ENCODE measurements at regions not wholly inside any gene's neighbourhood (a gene's known extent, or its start where the extent isn't known, plus 50 kb on each side); places are given as distances from the start of the nearest gene placed in this dataset.

DNA sequence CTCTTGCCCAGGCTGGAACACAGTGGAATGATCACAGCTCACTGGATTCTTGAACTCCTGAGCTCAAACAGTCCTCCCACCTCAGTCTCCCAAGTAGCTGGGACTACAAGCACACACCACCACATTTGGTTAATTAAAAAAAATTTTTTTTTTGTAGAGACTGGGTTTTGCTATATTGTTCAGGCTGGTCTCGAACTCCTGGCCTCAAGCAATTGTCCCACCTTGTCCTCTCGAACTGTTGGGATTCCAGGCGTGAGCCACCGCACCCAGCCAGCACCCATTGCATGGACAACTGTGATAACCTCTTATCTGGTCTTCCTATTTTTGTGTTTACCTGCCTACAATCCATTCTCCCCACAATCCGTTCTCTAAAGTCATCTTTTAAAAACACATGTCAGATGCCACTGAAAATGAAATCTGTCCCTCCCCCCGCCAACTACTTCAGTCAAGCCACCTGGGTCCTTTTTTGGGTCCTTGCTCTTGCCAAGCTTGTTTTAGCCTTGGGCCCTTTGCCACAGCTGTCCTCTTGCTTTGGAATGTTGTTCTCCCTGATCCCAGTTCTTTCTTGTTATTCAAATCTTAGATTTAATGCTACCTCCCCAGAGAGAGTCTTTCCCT lies 250.5 kb downstream of the PIK3R1 start (continued):
- TF ChIP-seq, protein P1, sequence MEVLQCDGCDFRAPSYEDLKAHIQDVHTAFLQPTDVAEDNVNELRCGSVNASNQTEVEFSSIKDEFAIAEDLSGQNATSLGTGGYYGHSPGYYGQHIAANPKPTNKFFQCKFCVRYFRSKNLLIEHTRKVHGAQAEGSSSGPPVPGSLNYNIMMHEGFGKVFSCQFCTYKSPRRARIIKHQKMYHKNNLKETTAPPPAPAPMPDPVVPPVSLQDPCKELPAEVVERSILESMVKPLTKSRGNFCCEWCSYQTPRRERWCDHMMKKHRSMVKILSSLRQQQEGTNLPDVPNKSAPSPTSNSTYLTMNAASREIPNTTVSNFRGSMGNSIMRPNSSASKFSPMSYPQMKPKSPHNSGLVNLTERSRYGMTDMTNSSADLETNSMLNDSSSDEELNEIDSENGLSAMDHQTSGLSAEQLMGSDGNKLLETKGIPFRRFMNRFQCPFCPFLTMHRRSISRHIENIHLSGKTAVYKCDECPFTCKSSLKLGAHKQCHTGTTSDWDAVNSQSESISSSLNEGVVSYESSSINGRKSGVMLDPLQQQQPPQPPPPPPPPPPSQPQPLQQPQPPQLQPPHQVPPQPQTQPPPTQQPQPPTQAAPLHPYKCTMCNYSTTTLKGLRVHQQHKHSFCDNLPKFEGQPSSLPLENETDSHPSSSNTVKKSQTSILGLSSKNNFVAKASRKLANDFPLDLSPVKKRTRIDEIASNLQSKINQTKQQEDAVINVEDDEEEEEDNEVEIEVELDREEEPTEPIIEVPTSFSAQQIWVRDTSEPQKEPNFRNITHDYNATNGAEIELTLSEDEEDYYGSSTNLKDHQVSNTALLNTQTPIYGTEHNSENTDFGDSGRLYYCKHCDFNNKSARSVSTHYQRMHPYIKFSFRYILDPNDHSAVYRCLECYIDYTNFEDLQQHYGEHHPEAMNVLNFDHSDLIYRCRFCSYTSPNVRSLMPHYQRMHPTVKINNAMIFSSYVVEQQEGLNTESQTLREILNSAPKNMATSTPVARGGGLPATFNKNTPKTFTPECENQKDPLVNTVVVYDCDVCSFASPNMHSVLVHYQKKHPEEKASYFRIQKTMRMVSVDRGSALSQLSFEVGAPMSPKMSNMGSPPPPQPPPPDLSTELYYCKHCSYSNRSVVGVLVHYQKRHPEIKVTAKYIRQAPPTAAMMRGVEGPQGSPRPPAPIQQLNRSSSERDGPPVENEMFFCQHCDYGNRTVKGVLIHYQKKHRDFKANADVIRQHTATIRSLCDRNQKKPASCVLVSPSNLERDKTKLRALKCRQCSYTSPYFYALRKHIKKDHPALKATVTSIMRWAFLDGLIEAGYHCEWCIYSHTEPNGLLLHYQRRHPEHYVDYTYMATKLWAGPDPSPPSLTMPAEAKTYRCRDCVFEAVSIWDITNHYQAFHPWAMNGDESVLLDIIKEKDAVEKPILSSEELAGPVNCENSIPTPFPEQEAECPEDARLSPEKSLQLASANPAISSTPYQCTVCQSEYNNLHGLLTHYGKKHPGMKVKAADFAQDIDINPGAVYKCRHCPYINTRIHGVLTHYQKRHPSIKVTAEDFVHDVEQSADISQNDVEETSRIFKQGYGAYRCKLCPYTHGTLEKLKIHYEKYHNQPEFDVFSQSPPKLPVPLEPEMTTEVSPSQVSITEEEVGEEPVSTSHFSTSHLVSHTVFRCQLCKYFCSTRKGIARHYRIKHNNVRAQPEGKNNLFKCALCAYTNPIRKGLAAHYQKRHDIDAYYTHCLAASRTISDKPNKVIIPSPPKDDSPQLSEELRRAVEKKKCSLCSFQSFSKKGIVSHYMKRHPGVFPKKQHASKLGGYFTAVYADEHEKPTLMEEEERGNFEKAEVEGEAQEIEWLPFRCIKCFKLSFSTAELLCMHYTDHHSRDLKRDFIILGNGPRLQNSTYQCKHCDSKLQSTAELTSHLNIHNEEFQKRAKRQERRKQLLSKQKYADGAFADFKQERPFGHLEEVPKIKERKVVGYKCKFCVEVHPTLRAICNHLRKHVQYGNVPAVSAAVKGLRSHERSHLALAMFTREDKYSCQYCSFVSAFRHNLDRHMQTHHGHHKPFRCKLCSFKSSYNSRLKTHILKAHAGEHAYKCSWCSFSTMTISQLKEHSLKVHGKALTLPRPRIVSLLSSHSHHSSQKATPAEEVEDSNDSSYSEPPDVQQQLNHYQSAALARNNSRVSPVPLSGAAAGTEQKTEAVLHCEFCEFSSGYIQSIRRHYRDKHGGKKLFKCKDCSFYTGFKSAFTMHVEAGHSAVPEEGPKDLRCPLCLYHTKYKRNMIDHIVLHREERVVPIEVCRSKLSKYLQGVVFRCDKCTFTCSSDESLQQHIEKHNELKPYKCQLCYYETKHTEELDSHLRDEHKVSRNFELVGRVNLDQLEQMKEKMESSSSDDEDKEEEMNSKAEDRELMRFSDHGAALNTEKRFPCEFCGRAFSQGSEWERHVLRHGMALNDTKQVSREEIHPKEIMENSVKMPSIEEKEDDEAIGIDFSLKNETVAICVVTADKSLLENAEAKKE (CRISPR knock-in tag; IDR thresholded peaks at IDR 0.05) = no peak
- TF ChIP-seq CREB1 (CRISPR knock-in tag; IDR thresholded peaks at IDR 0.05; ENCODE audit: low read depth) (no peak), POLR2AphosphoS5 (IDR thresholded peaks at IDR 0.05; ENCODE audit: low read depth) (no peak), EZH2 (IDR thresholded peaks at IDR 0.05; ENCODE audit: low read depth, unreplicated experiment) (no peak)

DNA sequence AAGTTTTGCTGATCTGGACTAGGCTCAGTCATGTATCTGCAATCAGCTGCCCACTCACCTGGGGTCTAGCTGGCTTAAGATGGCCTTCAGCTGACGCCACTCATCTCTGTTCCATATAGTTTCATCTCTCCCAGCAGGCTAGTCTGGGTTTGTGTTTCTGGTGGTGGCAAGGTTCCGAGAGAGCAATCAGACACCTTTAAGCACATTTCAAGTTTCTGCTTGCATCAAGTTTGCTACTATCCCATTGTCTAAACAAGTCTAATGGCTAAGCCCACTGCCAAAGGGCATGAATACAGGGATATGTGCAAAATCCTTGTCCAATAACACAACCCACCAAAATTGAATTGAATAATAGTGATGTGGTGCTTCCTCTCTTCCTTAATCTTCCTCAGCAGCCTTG lies 251.7 kb downstream of the PIK3R1 start:
- H3K36me3 ChIP-seq (ENCODE audit: insufficient read depth) = no peaks in the 10 kb centered on the region
- H3K4me3 ChIP-seq = no peak overlapping the region
- no peaks in the 10 kb centered on the region for H3F3A ChIP-seq (replicated peaks; ENCODE audit: low read depth)
- Mint-ChIP-seq H3K9me3 (no peaks in the 10 kb centered on the region), H3K4me3 (no peak overlapping the region), H3K36me3 (ENCODE audit: low read depth) (no peaks in the 10 kb centered on the region; the same call in 2 of the 3 replicates), H3K27ac (no peak overlapping the region), H3K4me1 (no peaks in the 10 kb centered on the region), H3K27me3 (ENCODE audit: insufficient read depth, low read depth, poor library complexity) (no peaks in the 10 kb centered on the region)
- H3K79me2 ChIP-seq (replicated peaks; ENCODE audit: insufficient read depth) = no peaks in the 10 kb centered on the region
- H3K27ac ChIP-seq (ENCODE audit: low read depth) = no peak overlapping the region
- no peak overlapping the region for H2AFZ ChIP-seq
- DNase-seq (ENCODE audit: low spot score) (no peak), ATAC-seq (no peak)
- H3K9me2 ChIP-seq (ENCODE audit: insufficient read depth) = peaks cover 24% of the 10 kb centered on the region
- H4K20me1 ChIP-seq (replicated peaks; ENCODE audit: insufficient read depth) = no peaks in the 10 kb centered on the region
- no peak overlapping the region for H3K4me2 ChIP-seq
- H3K4me1 ChIP-seq (ENCODE audit: insufficient read depth) = no peaks in the 10 kb centered on the region
- no peaks in the 10 kb centered on the region for H3K27me3 ChIP-seq (ENCODE audit: insufficient read depth)
- no peak for TF ChIP-seq CTCF (conservative IDR thresholded peaks at IDR 0.05; ENCODE audit: low read depth in 2 of 2)
- no peak for TF ChIP-seq ETS1 (IDR thresholded peaks at IDR 0.05)
- TF ChIP-seq EZH2phosphoT487 (IDR thresholded peaks at IDR 0.05; ENCODE audit: unreplicated experiment) = no peak
- TF ChIP-seq ZNF331 (CRISPR knock-in tag; IDR thresholded peaks at IDR 0.05; ENCODE audit: low read depth) = no peak
- TF ChIP-seq STAT1 (IDR thresholded peaks at IDR 0.05; ENCODE audit: unreplicated experiment) = no peak
- TF ChIP-seq, protein P2, sequence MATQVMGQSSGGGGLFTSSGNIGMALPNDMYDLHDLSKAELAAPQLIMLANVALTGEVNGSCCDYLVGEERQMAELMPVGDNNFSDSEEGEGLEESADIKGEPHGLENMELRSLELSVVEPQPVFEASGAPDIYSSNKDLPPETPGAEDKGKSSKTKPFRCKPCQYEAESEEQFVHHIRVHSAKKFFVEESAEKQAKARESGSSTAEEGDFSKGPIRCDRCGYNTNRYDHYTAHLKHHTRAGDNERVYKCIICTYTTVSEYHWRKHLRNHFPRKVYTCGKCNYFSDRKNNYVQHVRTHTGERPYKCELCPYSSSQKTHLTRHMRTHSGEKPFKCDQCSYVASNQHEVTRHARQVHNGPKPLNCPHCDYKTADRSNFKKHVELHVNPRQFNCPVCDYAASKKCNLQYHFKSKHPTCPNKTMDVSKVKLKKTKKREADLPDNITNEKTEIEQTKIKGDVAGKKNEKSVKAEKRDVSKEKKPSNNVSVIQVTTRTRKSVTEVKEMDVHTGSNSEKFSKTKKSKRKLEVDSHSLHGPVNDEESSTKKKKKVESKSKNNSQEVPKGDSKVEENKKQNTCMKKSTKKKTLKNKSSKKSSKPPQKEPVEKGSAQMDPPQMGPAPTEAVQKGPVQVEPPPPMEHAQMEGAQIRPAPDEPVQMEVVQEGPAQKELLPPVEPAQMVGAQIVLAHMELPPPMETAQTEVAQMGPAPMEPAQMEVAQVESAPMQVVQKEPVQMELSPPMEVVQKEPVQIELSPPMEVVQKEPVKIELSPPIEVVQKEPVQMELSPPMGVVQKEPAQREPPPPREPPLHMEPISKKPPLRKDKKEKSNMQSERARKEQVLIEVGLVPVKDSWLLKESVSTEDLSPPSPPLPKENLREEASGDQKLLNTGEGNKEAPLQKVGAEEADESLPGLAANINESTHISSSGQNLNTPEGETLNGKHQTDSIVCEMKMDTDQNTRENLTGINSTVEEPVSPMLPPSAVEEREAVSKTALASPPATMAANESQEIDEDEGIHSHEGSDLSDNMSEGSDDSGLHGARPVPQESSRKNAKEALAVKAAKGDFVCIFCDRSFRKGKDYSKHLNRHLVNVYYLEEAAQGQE (IDR thresholded peaks at IDR 0.05; ENCODE audit: unreplicated experiment) = no peak
- TF ChIP-seq CREB1 (CRISPR knock-in tag; IDR thresholded peaks at IDR 0.05; ENCODE audit: low read depth) = no peak
- TF ChIP-seq POLR2AphosphoS5 (IDR thresholded peaks at IDR 0.05; ENCODE audit: low read depth) = no peak
- TF ChIP-seq NANOG (IDR thresholded peaks at IDR 0.05; ENCODE audit: borderline replicate concordance) = no peak
- no peak for TF ChIP-seq ZNF114 (CRISPR knock-in tag; IDR thresholded peaks at IDR 0.05)

All from GM23338 (cell line).